ENCODE measurements at regions not wholly inside any gene's neighbourhood (a gene's known extent, or its start where the extent isn't known, plus 50 kb on each side); places are given as distances from the start of the nearest gene placed in this dataset.

DNA sequence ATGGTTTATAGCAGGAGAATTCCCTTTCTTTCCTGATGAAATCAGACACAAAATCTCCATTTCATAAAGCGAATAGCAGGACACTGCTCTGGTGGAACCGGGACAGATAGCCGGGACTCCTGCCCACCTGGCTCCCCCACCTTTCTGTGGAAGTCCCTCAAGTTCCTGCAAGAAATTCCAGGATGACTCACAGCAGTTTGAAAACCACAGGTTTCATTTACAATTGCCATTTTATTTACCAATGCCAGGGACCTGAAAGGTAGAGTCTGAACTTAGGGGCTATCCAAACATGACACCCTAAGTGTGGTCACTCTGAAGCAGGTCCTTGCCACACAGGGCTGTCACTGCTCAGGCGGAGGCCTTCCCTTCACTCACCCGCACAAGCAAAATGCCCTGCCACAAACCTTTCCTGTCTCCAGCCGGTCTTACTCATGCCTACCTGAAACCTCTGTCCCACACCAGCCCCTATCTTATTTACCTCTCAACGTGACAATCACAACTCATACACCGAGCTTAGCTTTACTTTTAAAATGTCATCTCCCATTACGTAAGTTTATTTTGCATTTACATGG is 63.3 kb upstream of the TAF1L start:
- TF ChIP-seq CSDC2 (CRISPR knock-in tag; IDR thresholded peaks at IDR 0.05) = no peak
- ATAC-seq = no peak

DNA sequence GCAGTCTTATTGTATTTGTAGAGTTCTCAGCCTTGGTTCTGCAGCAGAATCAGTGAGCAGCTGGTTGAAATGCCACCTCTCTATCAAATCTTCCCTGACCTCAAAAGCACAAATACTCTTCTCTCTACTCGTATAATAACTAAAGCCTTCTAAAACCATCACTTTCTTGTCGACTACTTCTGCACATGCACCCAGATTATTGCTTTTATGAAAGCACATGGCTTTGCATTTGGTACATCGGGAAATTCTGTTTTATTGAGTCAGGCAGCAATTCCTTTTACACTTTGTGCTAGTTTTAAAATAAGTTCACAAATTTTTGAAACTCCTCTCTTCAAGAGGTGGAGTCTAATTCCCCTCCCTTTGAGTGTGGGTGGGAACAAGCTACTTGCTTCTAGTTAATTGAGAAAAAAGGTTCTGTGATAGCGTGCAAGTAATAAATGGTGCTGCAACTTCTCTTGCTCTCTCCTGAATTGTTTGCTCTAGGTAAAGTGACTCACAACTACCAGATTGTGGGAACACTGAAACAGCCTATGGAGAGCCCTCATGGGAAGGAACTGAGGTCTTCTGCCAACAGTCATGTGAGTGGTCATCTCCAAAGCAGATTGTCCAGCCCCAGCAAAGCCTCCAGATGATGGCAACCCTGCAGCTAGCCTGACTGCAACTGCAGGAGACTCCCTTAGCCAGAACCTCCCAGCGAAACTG is 66.0 kb upstream of the TAF1L start:
- TF ChIP-seq ZNF8 (CRISPR knock-in tag; IDR thresholded peaks at IDR 0.05) (no peak), GLIS3 (CRISPR knock-in tag; IDR thresholded peaks at IDR 0.05) (no peak), SNAI2 (CRISPR knock-in tag; IDR thresholded peaks at IDR 0.05) (no peak), ISL1 (CRISPR knock-in tag; IDR thresholded peaks at IDR 0.05) (no peak), ESRRG (CRISPR knock-in tag; IDR thresholded peaks at IDR 0.05) (no peak), CSDC2 (CRISPR knock-in tag; IDR thresholded peaks at IDR 0.05) (no peak), ZC3H10 (CRISPR knock-in tag; IDR thresholded peaks at IDR 0.05) (no peak), BACH2 (CRISPR knock-in tag; IDR thresholded peaks at IDR 0.05; ENCODE audit: borderline replicate concordance) (no peak), ZNF70 (CRISPR knock-in tag; IDR thresholded peaks at IDR 0.05) (no peak), PPARA (CRISPR knock-in tag; IDR thresholded peaks at IDR 0.05; ENCODE audit: borderline replicate concordance) (no peak), TOX (CRISPR knock-in tag; IDR thresholded peaks at IDR 0.05; ENCODE audit: borderline replicate concordance) (no peak), ZFP30 (CRISPR knock-in tag; IDR thresholded peaks at IDR 0.05) (no peak), ARNTL (CRISPR knock-in tag; IDR thresholded peaks at IDR 0.05; ENCODE audit: borderline replicate concordance, low read depth) (no peak), TCF4 (CRISPR knock-in tag; IDR thresholded peaks at IDR 0.05; ENCODE audit: borderline replicate concordance) (no peak), RARB (CRISPR knock-in tag; IDR thresholded peaks at IDR 0.05) (no peak)
- TF ChIP-seq, protein P1, sequence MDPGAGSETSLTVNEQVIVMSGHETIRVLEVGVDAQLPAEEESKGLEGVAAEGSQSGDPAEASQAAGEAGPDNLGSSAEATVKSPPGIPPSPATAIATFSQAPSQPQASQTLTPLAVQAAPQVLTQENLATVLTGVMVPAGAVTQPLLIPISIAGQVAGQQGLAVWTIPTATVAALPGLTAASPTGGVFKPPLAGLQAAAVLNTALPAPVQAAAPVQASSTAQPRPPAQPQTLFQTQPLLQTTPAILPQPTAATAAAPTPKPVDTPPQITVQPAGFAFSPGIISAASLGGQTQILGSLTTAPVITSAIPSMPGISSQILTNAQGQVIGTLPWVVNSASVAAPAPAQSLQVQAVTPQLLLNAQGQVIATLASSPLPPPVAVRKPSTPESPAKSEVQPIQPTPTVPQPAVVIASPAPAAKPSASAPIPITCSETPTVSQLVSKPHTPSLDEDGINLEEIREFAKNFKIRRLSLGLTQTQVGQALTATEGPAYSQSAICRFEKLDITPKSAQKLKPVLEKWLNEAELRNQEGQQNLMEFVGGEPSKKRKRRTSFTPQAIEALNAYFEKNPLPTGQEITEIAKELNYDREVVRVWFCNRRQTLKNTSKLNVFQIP (CRISPR knock-in tag; IDR thresholded peaks at IDR 0.05; ENCODE audit: borderline replicate concordance, low read depth) = no peak
- TF ChIP-seq, protein P2, sequence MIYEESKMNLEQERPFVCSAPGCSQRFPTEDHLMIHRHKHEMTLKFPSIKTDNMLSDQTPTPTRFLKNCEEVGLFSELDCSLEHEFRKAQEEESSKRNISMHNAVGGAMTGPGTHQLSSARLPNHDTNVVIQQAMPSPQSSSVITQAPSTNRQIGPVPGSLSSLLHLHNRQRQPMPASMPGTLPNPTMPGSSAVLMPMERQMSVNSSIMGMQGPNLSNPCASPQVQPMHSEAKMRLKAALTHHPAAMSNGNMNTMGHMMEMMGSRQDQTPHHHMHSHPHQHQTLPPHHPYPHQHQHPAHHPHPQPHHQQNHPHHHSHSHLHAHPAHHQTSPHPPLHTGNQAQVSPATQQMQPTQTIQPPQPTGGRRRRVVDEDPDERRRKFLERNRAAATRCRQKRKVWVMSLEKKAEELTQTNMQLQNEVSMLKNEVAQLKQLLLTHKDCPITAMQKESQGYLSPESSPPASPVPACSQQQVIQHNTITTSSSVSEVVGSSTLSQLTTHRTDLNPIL (CRISPR knock-in tag; IDR thresholded peaks at IDR 0.05; ENCODE audit: low read depth) = no peak
- TF ChIP-seq, protein P3, sequence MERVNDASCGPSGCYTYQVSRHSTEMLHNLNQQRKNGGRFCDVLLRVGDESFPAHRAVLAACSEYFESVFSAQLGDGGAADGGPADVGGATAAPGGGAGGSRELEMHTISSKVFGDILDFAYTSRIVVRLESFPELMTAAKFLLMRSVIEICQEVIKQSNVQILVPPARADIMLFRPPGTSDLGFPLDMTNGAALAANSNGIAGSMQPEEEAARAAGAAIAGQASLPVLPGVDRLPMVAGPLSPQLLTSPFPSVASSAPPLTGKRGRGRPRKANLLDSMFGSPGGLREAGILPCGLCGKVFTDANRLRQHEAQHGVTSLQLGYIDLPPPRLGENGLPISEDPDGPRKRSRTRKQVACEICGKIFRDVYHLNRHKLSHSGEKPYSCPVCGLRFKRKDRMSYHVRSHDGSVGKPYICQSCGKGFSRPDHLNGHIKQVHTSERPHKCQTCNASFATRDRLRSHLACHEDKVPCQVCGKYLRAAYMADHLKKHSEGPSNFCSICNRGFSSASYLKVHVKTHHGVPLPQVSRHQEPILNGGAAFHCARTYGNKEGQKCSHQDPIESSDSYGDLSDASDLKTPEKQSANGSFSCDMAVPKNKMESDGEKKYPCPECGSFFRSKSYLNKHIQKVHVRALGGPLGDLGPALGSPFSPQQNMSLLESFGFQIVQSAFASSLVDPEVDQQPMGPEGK (CRISPR knock-in tag; IDR thresholded peaks at IDR 0.05; ENCODE audit: borderline replicate concordance) = no peak
- TF ChIP-seq, protein P4, sequence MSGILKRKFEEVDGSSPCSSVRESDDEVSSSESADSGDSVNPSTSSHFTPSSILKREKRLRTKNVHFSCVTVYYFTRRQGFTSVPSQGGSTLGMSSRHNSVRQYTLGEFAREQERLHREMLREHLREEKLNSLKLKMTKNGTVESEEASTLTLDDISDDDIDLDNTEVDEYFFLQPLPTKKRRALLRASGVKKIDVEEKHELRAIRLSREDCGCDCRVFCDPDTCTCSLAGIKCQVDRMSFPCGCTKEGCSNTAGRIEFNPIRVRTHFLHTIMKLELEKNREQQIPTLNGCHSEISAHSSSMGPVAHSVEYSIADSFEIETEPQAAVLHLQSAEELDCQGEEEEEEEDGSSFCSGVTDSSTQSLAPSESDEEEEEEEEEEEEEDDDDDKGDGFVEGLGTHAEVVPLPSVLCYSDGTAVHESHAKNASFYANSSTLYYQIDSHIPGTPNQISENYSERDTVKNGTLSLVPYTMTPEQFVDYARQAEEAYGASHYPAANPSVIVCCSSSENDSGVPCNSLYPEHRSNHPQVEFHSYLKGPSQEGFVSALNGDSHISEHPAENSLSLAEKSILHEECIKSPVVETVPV (CRISPR knock-in tag; IDR thresholded peaks at IDR 0.05) = no peak
- TF ChIP-seq, protein P5, sequence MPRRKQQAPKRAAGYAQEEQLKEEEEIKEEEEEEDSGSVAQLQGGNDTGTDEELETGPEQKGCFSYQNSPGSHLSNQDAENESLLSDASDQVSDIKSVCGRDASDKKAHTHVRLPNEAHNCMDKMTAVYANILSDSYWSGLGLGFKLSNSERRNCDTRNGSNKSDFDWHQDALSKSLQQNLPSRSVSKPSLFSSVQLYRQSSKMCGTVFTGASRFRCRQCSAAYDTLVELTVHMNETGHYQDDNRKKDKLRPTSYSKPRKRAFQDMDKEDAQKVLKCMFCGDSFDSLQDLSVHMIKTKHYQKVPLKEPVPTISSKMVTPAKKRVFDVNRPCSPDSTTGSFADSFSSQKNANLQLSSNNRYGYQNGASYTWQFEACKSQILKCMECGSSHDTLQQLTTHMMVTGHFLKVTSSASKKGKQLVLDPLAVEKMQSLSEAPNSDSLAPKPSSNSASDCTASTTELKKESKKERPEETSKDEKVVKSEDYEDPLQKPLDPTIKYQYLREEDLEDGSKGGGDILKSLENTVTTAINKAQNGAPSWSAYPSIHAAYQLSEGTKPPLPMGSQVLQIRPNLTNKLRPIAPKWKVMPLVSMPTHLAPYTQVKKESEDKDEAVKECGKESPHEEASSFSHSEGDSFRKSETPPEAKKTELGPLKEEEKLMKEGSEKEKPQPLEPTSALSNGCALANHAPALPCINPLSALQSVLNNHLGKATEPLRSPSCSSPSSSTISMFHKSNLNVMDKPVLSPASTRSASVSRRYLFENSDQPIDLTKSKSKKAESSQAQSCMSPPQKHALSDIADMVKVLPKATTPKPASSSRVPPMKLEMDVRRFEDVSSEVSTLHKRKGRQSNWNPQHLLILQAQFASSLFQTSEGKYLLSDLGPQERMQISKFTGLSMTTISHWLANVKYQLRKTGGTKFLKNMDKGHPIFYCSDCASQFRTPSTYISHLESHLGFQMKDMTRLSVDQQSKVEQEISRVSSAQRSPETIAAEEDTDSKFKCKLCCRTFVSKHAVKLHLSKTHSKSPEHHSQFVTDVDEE (CRISPR knock-in tag; IDR thresholded peaks at IDR 0.05) = no peak
- ATAC-seq = no peak

DNA sequence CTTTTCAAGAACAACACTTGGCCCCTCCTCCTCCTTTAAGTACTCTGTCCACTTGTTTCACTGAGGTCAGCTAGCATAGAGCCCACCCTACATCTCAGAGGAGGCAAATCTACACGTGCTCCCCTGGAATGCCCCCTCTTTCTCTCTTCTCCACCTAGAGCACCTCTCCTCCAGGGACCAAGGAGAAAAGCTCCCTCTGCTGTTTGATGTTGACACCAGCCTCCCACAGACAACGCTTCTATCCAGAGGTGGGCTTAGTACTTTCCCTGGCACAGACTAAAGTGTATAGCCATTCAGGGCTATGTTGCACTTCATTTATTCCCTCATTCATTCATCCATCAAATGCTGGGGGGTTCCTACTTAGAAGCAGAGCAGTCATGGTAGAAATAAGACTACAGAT is 68.2 kb upstream of the TAF1L start:
- peak; percentile 41; the same call in 1 of the 3 replicates for ATAC-seq
- TF ChIP-seq, protein P5 (CRISPR knock-in tag; IDR thresholded peaks at IDR 0.05) = no peak
- TF ChIP-seq ZNF565 (CRISPR knock-in tag; conservative IDR thresholded peaks at IDR 0.05; ENCODE audit: low read depth) (no peak), OSR1 (CRISPR knock-in tag; IDR thresholded peaks at IDR 0.05) (no peak), ZC3H10 (CRISPR knock-in tag; IDR thresholded peaks at IDR 0.05) (no peak), GLIS3 (CRISPR knock-in tag; IDR thresholded peaks at IDR 0.05) (no peak)
- TF ChIP-seq, protein P4 (CRISPR knock-in tag; IDR thresholded peaks at IDR 0.05) = no peak
- TF ChIP-seq, protein P1 (CRISPR knock-in tag; IDR thresholded peaks at IDR 0.05; ENCODE audit: borderline replicate concordance, low read depth) = no peak
